Lower leg skin (tissue), 3 donors: ENCODE measurements at regions not wholly inside any gene's neighbourhood (a gene's known extent, or its start where the extent isn't known, plus 50 kb on each side); places are given as distances from the start of the nearest gene placed in this dataset.

Experiments
- CTCF ChIP-seq, 3 donors: fragments of 450-650 bp; IDR thresholded peaks; one replicate each; pipeline ENCODE4 v1.5.1; 2016; ENCODE audit warnings: antibody characterized with exemption in 3 of 3, mild to moderate bottlenecking in 3 of 3, moderate library complexity in 2 of 3
- POLR2A ChIP-seq, 2 donors: fragments of 450-650 bp; IDR thresholded peaks; one replicate each; pipeline ENCODE4 v1.6.1; 2016 to 2017; ENCODE audit warnings: antibody characterized with exemption in 2 of 2, mild to moderate bottlenecking in 1 of 2, moderate library complexity in 1 of 2

GRCh38 chr2:175559613-175560012 lies 378.1 kb upstream of the ATP5MC3 start:
- TF ChIP-seq CTCF (IDR thresholded peaks at IDR 0.05) (no peak), POLR2A (IDR thresholded peaks at IDR 0.05) (no peak)
